NB4 (cell line): ENCODE measurements at regions not wholly inside any gene's neighbourhood (a gene's known extent, or its start where the extent isn't known, plus 50 kb on each side); places are given as distances from the start of the nearest gene placed in this dataset.

Experiments used
- MYC ChIP-seq: IDR thresholded peaks from 2 replicates; pipeline ENCODE4 v1.6.1; 2011; ENCODE audit warnings: low read depth, low read length
- POLR2A ChIP-seq: IDR thresholded peaks from 2 replicates; pipeline ENCODE4 v1.6.1; 2011; ENCODE audit warnings: mild to moderate bottlenecking; ENCODE audit not compliant: insufficient read length; ENCODE audit errors: extremely low read depth
- TF ChIP-seq, protein P1 (sequence below): IDR thresholded peaks from one replicate; pipeline ENCODE4 v1.5.1; 2012; ENCODE audit warnings: low read depth, low read length

- TF ChIP-seq, protein P1, sequence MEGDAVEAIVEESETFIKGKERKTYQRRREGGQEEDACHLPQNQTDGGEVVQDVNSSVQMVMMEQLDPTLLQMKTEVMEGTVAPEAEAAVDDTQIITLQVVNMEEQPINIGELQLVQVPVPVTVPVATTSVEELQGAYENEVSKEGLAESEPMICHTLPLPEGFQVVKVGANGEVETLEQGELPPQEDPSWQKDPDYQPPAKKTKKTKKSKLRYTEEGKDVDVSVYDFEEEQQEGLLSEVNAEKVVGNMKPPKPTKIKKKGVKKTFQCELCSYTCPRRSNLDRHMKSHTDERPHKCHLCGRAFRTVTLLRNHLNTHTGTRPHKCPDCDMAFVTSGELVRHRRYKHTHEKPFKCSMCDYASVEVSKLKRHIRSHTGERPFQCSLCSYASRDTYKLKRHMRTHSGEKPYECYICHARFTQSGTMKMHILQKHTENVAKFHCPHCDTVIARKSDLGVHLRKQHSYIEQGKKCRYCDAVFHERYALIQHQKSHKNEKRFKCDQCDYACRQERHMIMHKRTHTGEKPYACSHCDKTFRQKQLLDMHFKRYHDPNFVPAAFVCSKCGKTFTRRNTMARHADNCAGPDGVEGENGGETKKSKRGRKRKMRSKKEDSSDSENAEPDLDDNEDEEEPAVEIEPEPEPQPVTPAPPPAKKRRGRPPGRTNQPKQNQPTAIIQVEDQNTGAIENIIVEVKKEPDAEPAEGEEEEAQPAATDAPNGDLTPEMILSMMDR: no peak
- no peak for TF ChIP-seq POLR2A
- TF ChIP-seq MYC: no peak
Measured at GRCh38 chr6:28764761-28765282, 159.0 kb downstream of the TRIM27 start.
